ENCODE measurements at regions not wholly inside any gene's neighbourhood (a gene's known extent, or its start where the extent isn't known, plus 50 kb on each side); places are given as distances from the start of the nearest gene placed in this dataset.

DNA sequence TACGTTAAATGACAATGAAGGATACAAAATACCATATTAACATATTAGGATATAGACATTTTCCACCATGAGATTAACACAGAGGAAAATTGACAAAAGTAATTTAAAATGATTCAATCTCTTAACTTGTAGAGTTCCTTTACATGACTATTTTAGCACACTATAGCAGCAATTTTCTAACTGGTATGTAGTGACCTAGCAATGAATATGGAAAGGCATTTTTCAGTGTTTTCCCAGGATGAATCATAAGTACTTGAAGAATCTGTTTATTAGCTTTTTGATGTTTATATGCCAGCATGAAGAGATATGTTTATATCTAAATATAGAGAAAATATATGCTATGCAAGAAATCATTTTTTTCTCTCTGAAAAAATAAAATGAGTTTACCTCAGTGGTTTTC is 782.5 kb upstream of the CDH10 start:
- no peak for TF ChIP-seq POLR2AphosphoS5 (IDR thresholded peaks at IDR 0.05; ENCODE audit: borderline replicate concordance, low read depth, low read length)
- no peak for TF ChIP-seq EZH2 (IDR thresholded peaks at IDR 0.05)

Data from SK-N-MC (cell line).